Neural crest cell (in vitro differentiated cells): ENCODE measurements at regions not wholly inside any gene's neighbourhood (a gene's known extent, or its start where the extent isn't known, plus 50 kb on each side); places are given as distances from the start of the nearest gene placed in this dataset.

Experiments used
- DNase-seq: peaks from one replicate; pipeline ENCODE4 v3.0.0; 2021; ENCODE audit warnings: low read depth, mixed read lengths, low spot score
- H3K27ac Mint-ChIP-seq: one replicate; pipeline ENCODE4 v1.8.0; 2021; ENCODE audit warnings: mild to moderate bottlenecking, mixed read lengths; ENCODE audit not compliant: unreplicated experiment
- H3K27me3 Mint-ChIP-seq: 2 replicates; pipeline ENCODE4 v1.8.0; 2021; ENCODE audit warnings: low read depth, mild to moderate bottlenecking, mixed read lengths
- H3K36me3 Mint-ChIP-seq: 2 replicates; pipeline ENCODE4 v1.8.0; 2021; ENCODE audit warnings: low read depth, mild to moderate bottlenecking, mixed read lengths
- H3K4me1 Mint-ChIP-seq: 2 replicates; pipeline ENCODE4 v1.8.0; 2021; ENCODE audit warnings: mixed read lengths
- H3K4me3 Mint-ChIP-seq: one replicate; pipeline ENCODE4 v1.8.0; 2021; ENCODE audit warnings: mild to moderate bottlenecking, mixed read lengths
- H3K9me3 Mint-ChIP-seq: 2 replicates; pipeline ENCODE4 v1.8.0; 2021; ENCODE audit warnings: mixed read lengths
- CTCF ChIP-seq: fragments of 200-600 bp; sonication (generic); conservative IDR thresholded peaks from 2 replicates; pipeline ENCODE4 v1.5.0; 2021; ENCODE audit warnings: antibody characterized with exemption, mild to moderate bottlenecking

DNA sequence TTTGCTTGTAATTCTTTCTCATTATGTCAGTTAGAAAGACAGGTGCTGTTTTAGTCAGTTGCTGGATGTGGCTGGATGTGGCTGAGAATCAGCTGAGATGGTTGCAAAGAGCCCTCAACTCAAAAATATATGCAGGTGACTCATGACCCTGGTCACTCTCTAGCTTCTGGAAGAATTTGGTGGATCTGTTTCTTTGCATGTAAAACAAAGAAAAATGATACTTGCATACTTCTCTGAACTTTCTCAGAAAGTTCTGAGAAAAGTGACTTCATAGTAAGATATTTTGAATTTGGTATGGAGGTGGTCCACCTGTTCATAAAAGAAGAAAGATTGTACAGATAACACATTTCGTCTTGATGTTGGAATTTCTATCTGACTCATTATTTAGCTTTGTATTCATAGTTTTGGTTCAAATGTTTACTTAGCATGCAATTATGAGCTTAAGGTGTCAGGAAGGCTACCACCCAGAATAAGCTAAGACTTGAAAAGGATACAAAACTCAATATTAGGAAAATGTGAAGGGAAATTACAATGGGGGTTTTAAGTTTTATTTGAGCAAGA is 163.2 kb upstream of the OLIG3 start:
- peaks cover 9% of the 10 kb centered on the region for H3K9me3 Mint-ChIP-seq
- no peak for DNase-seq
- TF ChIP-seq CTCF: no peak
- no peaks in the 10 kb centered on the region for H3K4me1 Mint-ChIP-seq
- H3K36me3 Mint-ChIP-seq: peaks cover 3% of the 10 kb centered on the region
- no peaks in the 10 kb centered on the region for H3K27me3 Mint-ChIP-seq
- no peak overlapping the region for H3K27ac Mint-ChIP-seq
- no peak overlapping the region for H3K4me3 Mint-ChIP-seq

- DNase-seq: no peak
- no peaks in the 10 kb centered on the region for H3K4me1 Mint-ChIP-seq
- no peak overlapping the region for H3K27ac Mint-ChIP-seq
- no peaks in the 10 kb centered on the region for H3K27me3 Mint-ChIP-seq
- H3K9me3 Mint-ChIP-seq: peaks cover 9% of the 10 kb centered on the region
- H3K4me3 Mint-ChIP-seq: no peak overlapping the region
- H3K36me3 Mint-ChIP-seq: peaks cover 3% of the 10 kb centered on the region
- TF ChIP-seq CTCF: no peak
Observed at GRCh38 chr6:137658287-137658686, 164.1 kb upstream of the OLIG3 start.

GRCh38 chr6:137659871-137660270 is 165.7 kb upstream of the OLIG3 start:
- Mint-ChIP-seq H3K9me3 (peaks cover 6% of the 10 kb centered on the region), H3K27ac (no peak overlapping the region), H3K27me3 (no peaks in the 10 kb centered on the region), H3K4me1 (no peaks in the 10 kb centered on the region), H3K4me3 (no peak overlapping the region), H3K36me3 (no peaks in the 10 kb centered on the region)
- DNase-seq: no peak
- TF ChIP-seq CTCF: no peak

DNA sequence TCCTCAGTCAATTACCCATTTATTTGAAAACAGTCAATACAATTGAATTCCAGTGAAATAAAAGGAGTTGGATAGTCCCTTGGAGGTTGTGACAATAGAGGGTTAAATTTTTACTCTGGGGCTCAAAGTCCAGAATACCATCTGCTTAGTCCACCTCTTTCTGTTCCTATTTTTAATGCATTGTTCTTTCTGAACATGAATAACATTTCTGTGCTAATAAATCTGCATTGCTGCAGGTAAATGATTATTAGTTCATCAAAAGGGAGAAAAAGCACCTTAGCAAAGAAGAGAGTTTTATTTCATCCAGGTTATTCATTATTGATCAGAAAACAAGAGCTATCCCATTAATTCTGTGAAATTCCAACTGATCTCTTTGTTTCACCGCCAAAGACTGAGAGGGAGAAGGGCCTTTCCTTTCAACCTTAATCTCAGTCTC is 166.1 kb upstream of the OLIG3 start:
- H3K4me3 Mint-ChIP-seq: no peak overlapping the region
- H3K36me3 Mint-ChIP-seq: no peaks in the 10 kb centered on the region
- H3K9me3 Mint-ChIP-seq: peaks cover 6% of the 10 kb centered on the region
- H3K27me3 Mint-ChIP-seq: no peaks in the 10 kb centered on the region
- TF ChIP-seq CTCF: no peak
- no peak for DNase-seq
- no peaks in the 10 kb centered on the region for H3K4me1 Mint-ChIP-seq
- H3K27ac Mint-ChIP-seq: no peak overlapping the region

DNA sequence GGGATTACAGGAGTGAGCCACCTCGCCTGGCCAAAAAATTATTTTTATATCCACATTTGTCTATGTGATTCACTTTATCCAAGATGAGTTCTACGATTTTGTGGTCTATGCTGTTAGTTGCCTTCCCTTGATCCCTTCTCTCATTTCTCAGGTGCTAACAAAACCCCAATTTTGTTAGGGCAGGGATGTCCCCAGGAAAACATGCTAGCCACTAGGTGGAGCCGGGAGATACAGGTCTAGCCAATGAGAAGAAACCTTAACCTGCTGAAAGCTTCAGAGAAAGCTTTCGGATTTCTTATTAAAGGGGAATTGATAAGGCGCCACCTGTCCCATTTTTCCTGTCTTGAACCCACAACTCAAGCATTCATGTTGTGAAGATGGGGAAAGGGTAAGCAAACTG is 167.4 kb upstream of the OLIG3 start:
- peak; percentile 25 for TF ChIP-seq CTCF
- no peaks in the 10 kb centered on the region for H3K27me3 Mint-ChIP-seq
- no peak overlapping the region for H3K4me3 Mint-ChIP-seq

DNA sequence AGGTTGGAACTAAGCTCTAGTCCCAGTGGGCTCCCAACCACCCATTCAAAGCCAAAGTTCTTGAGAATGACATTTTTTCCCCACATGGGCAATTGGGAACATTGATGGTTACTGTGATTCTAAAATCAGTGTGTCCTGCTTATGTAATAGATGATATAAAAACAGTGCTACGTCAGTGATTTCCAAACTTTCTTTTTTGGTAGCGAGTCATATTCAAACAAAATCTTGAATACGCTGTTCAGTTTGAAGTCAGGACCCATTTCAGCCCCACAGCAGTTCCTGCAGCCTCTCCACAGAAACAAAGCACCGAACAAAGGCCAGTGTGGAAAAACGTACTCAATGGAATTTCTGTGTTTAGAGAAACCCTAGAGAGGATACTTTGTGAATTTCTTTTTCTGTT is 170.0 kb upstream of the OLIG3 start:
- Mint-ChIP-seq H3K27ac (no peak overlapping the region), H3K27me3 (no peaks in the 10 kb centered on the region), H3K36me3 (no peaks in the 10 kb centered on the region), H3K9me3 (no peaks in the 10 kb centered on the region), H3K4me1 (no peaks in the 10 kb centered on the region), H3K4me3 (no peak overlapping the region)
- no peak for TF ChIP-seq CTCF
- no peak for DNase-seq

More for the DNA sequence above, 167.4 kb upstream of the OLIG3 start:
- no peaks in the 10 kb centered on the region for H3K4me1 Mint-ChIP-seq
- peaks cover 4% of the 10 kb centered on the region for H3K9me3 Mint-ChIP-seq
- H3K36me3 Mint-ChIP-seq: no peaks in the 10 kb centered on the region
- no peak overlapping the region for H3K27ac Mint-ChIP-seq
- no peak for DNase-seq
